GM12878 (cell line): ENCODE measurements at regions not wholly inside any gene's neighbourhood (a gene's known extent, or its start where the extent isn't known, plus 50 kb on each side); places are given as distances from the start of the nearest gene placed in this dataset.

ENCODE experiments used
- ATAC-seq: fragments of 200-7000 bp; cut with Tn5 transposase; 3 replicates; pipeline ENCODE4 v1.9.1; 2020; ENCODE audit warnings: mild to moderate bottlenecking, moderate library complexity
- BruUV-seq: library from RNA; stranded (reverse); fragments of 400-500 nt; replicated peaks from 2 replicates; lab custom pipeline; 2021; lab: Mats Ljungman, UMichigan
- CTCF ChIA-PET: fragments of 300-600 bp; sonication (Branson Sonifier 250); formaldehyde crosslinking; extraction: SDS; loops from one replicate; lab custom pipeline; 2021; ENCODE audit warnings: inconsistent platforms; lab: Yijun Ruan, JAX
- POLR2A ChIA-PET: fragments of 350-600 bp; formaldehyde crosslinking; extraction: SDS; loops from one replicate; lab custom pipeline; 2021; ENCODE audit warnings: inconsistent platforms; lab: Charles Lee
- RAD21 ChIA-PET: fragments of 300-600 bp; sonication (Branson Sonifier 250); formaldehyde crosslinking; loops from one replicate; lab custom pipeline; 2023; ENCODE audit warnings: antibody characterized with exemption; ENCODE audit not compliant: unreplicated experiment; lab: Charles Lee
- SMC1A ChIA-PET: fragments of 300-600 bp; sonication (Branson Sonifier 250); formaldehyde crosslinking; loops from one replicate; lab custom pipeline; 2023; ENCODE audit not compliant: unreplicated experiment, uncharacterized antibody; lab: Charles Lee
- DNase-seq: peaks from one replicate; pipeline ENCODE4 v3.0.0-alpha.2; 2011; ENCODE audit warnings: low read depth, low spot score
- FAIRE-seq: peaks from 3 replicates; lab custom pipeline; 2011; peaks lifted over from hg19 to GRCh38; lab: Jason Lieb, UNC
- H2AFZ ChIP-seq: 2 replicates; pipeline ENCODE4 v1.6.0; 2011; ENCODE audit warnings: low read depth, low read length, control low read depth; ENCODE audit not compliant: control insufficient read depth
- H3K27ac ChIP-seq: 2 replicates; pipeline ENCODE4 v1.5.1; 2011; ENCODE audit warnings: control low read depth; ENCODE audit not compliant: control insufficient read depth, insufficient read depth
- H3K27me3 ChIP-seq, 2 experiments: replicated peaks in 1 of 2; 2 replicates each; pipeline versions ENCODE4 v1.6.0 to v1.6.1; 2011; ENCODE audit warnings: low read length in 1 of 2; ENCODE audit not compliant: control insufficient read depth in 2 of 2, insufficient read depth in 2 of 2
- H3K36me3 ChIP-seq, 2 experiments: 2 replicates each; pipeline ENCODE4 v1.5.1; 2011; ENCODE audit warnings: low read length in 1 of 2; ENCODE audit not compliant: control insufficient read depth in 2 of 2, insufficient read depth in 2 of 2
- H3K4me1 ChIP-seq: 2 replicates; pipeline ENCODE4 v1.6.1; 2011; ENCODE audit warnings: mild to moderate bottlenecking, low read length, moderate library complexity, mixed read lengths; ENCODE audit not compliant: control insufficient read depth, insufficient read depth
- H3K4me2 ChIP-seq: 2 replicates; pipeline ENCODE4 v1.6.0; 2011; ENCODE audit warnings: control low read depth; ENCODE audit not compliant: control insufficient read depth, insufficient read depth
- H3K4me3 ChIP-seq: fragments of 200-600 bp; sonication (generic); 2 replicates; pipeline ENCODE4 v1.5.1; 2016
- H3K79me2 ChIP-seq: 2 replicates; pipeline ENCODE4 v1.6.0; 2011; ENCODE audit warnings: low read length; ENCODE audit not compliant: control insufficient read depth, insufficient read depth
- H3K9ac ChIP-seq: 2 replicates; pipeline ENCODE4 v1.8.0; 2011; ENCODE audit warnings: low read length, control low read depth, mixed read lengths; ENCODE audit not compliant: control insufficient read depth, insufficient read depth
- H3K9me3 ChIP-seq: replicated peaks from 3 replicates; pipeline ENCODE4 v1.5.1; 2011; ENCODE audit warnings: mild to moderate bottlenecking, low read length; ENCODE audit not compliant: control insufficient read depth, insufficient read depth
- H4K20me1 ChIP-seq: 2 replicates; pipeline ENCODE4 v1.6.0; 2011; ENCODE audit not compliant: control insufficient read depth, insufficient read depth
- BCL3 ChIP-seq: IDR thresholded peaks from 2 replicates; pipeline ENCODE4 v1.6.1; 2011; ENCODE audit warnings: borderline replicate concordance, low read depth, mild to moderate bottlenecking, moderate library complexity, low read length; ENCODE audit not compliant: insufficient read depth, poor library complexity, severe bottlenecking
- CBX3 ChIP-seq: fragments of 200-600 bp; sonication (generic); IDR thresholded peaks from 2 replicates; pipeline ENCODE4 v1.6.1; 2016; ENCODE audit warnings: low read depth, borderline replicate concordance
- CREM ChIP-seq: IDR thresholded peaks from 2 replicates; pipeline ENCODE4 v1.6.1; 2014; ENCODE audit warnings: antibody characterized with exemption, low read depth
- EED ChIP-seq: sonication (generic); IDR thresholded peaks from 2 replicates; pipeline ENCODE4 v1.6.1; 2016; ENCODE audit warnings: antibody characterized with exemption, low read depth
- FOXM1 ChIP-seq: IDR thresholded peaks from 2 replicates; pipeline ENCODE4 v1.6.1; 2012; ENCODE audit warnings: low read depth, mild to moderate bottlenecking, inconsistent platforms, low read length, moderate library complexity
- GABPA ChIP-seq: IDR thresholded peaks from 2 replicates; pipeline ENCODE4 v1.6.1; 2014; ENCODE audit warnings: antibody characterized with exemption, low read depth, mild to moderate bottlenecking, inconsistent platforms
- HSF1 ChIP-seq: fragments of 150-350 bp; IDR thresholded peaks from 2 replicates; pipeline ENCODE4 v1.6.1; 2014; ENCODE audit warnings: mild to moderate bottlenecking, low read depth, low read length
- LARP7 ChIP-seq: fragments of 450-650 bp; IDR thresholded peaks from 2 replicates; pipeline ENCODE4 v1.6.1; 2017; ENCODE audit warnings: mild to moderate bottlenecking
- POLR2AphosphoS2 ChIP-seq: IDR thresholded peaks from 2 replicates; pipeline ENCODE4 v1.6.1; 2011; ENCODE audit warnings: low read depth, mild to moderate bottlenecking, low read length, improper control_type of control experiment, moderate library complexity
- WRNIP1 ChIP-seq: IDR thresholded peaks from 2 replicates; pipeline ENCODE4 v1.6.1; 2011; ENCODE audit warnings: low read depth, low read length, improper control_type of control experiment, borderline replicate concordance
- in situ Hi-C: fragments of 300-500 bp; cut with MboI; formaldehyde crosslinking; loops from 9 replicates; pipeline ENCODE4 v1.14.3; 2018; ENCODE audit warnings: mixed read lengths
- intact Hi-C: fragments of 100-400 bp; cut with micrococcal nuclease; formaldehyde crosslinking; loops from one replicate; pipeline ENCODE4 v1.14.2; 2022; ENCODE audit not compliant: unreplicated experiment
- TF ChIP-seq, protein P1 (sequence below): fragments of 450-650 bp; IDR thresholded peaks from 2 replicates; pipeline ENCODE4 v1.6.1; 2017; ENCODE audit warnings: mild to moderate bottlenecking
- TF ChIP-seq, protein P2 (sequence below): IDR thresholded peaks from 2 replicates; pipeline ENCODE4 v1.6.1; 2012; ENCODE audit warnings: low read depth, low read length, improper control_type of control experiment
- TF ChIP-seq, protein P3 (sequence below): IDR thresholded peaks from 2 replicates; pipeline ENCODE4 v1.6.1; 2011; ENCODE audit warnings: low read depth, mild to moderate bottlenecking, low read length, moderate library complexity, borderline replicate concordance; ENCODE audit errors: extremely low read depth

DNA sequence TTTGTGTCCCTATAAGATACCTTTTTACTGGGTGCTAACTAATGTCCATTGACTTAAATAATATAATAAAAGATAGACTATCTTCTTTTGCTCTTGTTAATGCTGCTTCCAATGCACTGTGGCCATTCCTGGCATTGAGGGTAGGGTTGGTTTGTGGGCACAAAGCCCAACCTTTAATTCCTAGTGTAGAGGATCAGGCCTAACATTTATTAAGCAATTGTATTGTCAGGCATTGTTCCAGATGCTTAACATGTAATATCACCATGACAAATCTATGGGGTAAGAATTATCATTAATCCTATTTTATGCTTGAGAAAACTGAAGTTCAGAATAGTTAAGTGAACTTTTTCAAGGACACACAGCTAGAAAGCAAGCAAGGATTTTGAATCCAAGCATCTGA, 60.4 kb upstream of the GPBP1 start:
- no peaks in the 10 kb centered on the region for H3K4me1 ChIP-seq
- FAIRE-seq (no peak), ATAC-seq (no peak)
- H4K20me1 ChIP-seq, result no peaks in the 10 kb centered on the region
- no peak overlapping the region for H3K9ac ChIP-seq
- H3K4me3 ChIP-seq, result no peak overlapping the region
- TF ChIP-seq HSF1 (no peak), LARP7 (no peak), EED (no peak), GABPA (no peak), CBX3 (no peak), CREM (no peak), POLR2AphosphoS2 (no peak), FOXM1 (no peak), WRNIP1 (no peak), BCL3 (no peak)
- TF ChIP-seq, protein P1, sequence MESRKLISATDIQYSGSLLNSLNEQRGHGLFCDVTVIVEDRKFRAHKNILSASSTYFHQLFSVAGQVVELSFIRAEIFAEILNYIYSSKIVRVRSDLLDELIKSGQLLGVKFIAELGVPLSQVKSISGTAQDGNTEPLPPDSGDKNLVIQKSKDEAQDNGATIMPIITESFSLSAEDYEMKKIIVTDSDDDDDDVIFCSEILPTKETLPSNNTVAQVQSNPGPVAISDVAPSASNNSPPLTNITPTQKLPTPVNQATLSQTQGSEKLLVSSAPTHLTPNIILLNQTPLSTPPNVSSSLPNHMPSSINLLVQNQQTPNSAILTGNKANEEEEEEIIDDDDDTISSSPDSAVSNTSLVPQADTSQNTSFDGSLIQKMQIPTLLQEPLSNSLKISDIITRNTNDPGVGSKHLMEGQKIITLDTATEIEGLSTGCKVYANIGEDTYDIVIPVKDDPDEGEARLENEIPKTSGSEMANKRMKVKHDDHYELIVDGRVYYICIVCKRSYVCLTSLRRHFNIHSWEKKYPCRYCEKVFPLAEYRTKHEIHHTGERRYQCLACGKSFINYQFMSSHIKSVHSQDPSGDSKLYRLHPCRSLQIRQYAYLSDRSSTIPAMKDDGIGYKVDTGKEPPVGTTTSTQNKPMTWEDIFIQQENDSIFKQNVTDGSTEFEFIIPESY, result no peak
- TF ChIP-seq, protein P2, sequence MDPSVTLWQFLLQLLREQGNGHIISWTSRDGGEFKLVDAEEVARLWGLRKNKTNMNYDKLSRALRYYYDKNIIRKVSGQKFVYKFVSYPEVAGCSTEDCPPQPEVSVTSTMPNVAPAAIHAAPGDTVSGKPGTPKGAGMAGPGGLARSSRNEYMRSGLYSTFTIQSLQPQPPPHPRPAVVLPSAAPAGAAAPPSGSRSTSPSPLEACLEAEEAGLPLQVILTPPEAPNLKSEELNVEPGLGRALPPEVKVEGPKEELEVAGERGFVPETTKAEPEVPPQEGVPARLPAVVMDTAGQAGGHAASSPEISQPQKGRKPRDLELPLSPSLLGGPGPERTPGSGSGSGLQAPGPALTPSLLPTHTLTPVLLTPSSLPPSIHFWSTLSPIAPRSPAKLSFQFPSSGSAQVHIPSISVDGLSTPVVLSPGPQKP, result no peak
- TF ChIP-seq, protein P3, sequence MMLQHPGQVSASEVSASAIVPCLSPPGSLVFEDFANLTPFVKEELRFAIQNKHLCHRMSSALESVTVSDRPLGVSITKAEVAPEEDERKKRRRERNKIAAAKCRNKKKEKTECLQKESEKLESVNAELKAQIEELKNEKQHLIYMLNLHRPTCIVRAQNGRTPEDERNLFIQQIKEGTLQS, result no peak
- TF ChIP-seq, all 136 proteins: peak for 0
- ChIA-PET RAD21 (no interaction called here), SMC1A (no interaction called here), POLR2A (no interaction called here), CTCF (no interaction called here)
- Histone ChIP-seq H3K79me2 (no peaks in the 10 kb centered on the region), H3K9me3 (no peaks in the 10 kb centered on the region), H3K4me2 (no peak overlapping the region), H3K27ac (no peak overlapping the region), H3K36me3 (no peaks in the 10 kb centered on the region), H2AFZ (no peak overlapping the region), H3K27me3 (no peaks in the 10 kb centered on the region)
- in situ Hi-C loops (no loop called here), intact Hi-C loops (no loop called here)
- no peak for DNase-seq
- no TSS peak for BruUV-seq
